SK-N-SH treated with all-trans-retinoic acid at 6 μM for 48 hours (cell line): ENCODE measurements at regions not wholly inside any gene's neighbourhood (a gene's known extent, or its start where the extent isn't known, plus 50 kb on each side); places are given as distances from the start of the nearest gene placed in this dataset.

Source experiments
- CSDC2 ChIP-seq: fragments of 250-450 bp; sonication (Bioruptor Pico); IDR thresholded peaks from 2 replicates; pipeline ENCODE4 v1.5.0; 2020; ENCODE audit warnings: mild to moderate bottlenecking, moderate library complexity
- ISL1 ChIP-seq: fragments of 250-450 bp; sonication (Bioruptor Pico); IDR thresholded peaks from 2 replicates; pipeline ENCODE4 v2.1.2; 2022; ENCODE audit warnings: mild to moderate bottlenecking, moderate library complexity
- PATZ1 ChIP-seq: fragments of 250-450 bp; sonication (Bioruptor Pico); IDR thresholded peaks from 2 replicates; pipeline ENCODE4 v1.8.0; 2020; ENCODE audit warnings: mild to moderate bottlenecking, moderate library complexity, borderline replicate concordance
- PPARA ChIP-seq: fragments of 250-450 bp; sonication (Bioruptor Pico); IDR thresholded peaks from 2 replicates; pipeline ENCODE4 v1.5.0; 2020; ENCODE audit warnings: mild to moderate bottlenecking, borderline replicate concordance
- SNAI2 ChIP-seq: fragments of 250-450 bp; sonication (Bioruptor Pico); IDR thresholded peaks from 2 replicates; pipeline ENCODE4 v1.5.0; 2020; ENCODE audit warnings: mild to moderate bottlenecking, moderate library complexity
- TCF4 ChIP-seq: fragments of 250-450 bp; sonication (Bioruptor Pico); IDR thresholded peaks from 2 replicates; pipeline ENCODE4 v1.8.0; 2021; ENCODE audit warnings: mild to moderate bottlenecking, moderate library complexity, borderline replicate concordance
- TOX ChIP-seq: fragments of 250-450 bp; sonication (Bioruptor Pico); IDR thresholded peaks from 2 replicates; pipeline ENCODE4 v1.8.0; 2021; ENCODE audit warnings: mild to moderate bottlenecking, moderate library complexity, borderline replicate concordance
- ZC3H10 ChIP-seq: fragments of 250-450 bp; sonication (Bioruptor Pico); IDR thresholded peaks from 2 replicates; pipeline ENCODE4 v1.5.1; 2021; ENCODE audit warnings: mild to moderate bottlenecking, moderate library complexity
- ZFP30 ChIP-seq: fragments of 450-650 bp; formaldehyde crosslinking; IDR thresholded peaks from 2 replicates; pipeline ENCODE4 v1.5.0; 2022; ENCODE audit warnings: mild to moderate bottlenecking, moderate library complexity

GRCh38 chr5:92879806-92880543, 701.0 kb downstream of the NR2F1-AS1 start:
- TF ChIP-seq PATZ1 (CRISPR knock-in tag) = no peak
- no peak for TF ChIP-seq ZFP30 (CRISPR knock-in tag)
- no peak for TF ChIP-seq TOX
- no peak for TF ChIP-seq TCF4 (CRISPR knock-in tag)
- TF ChIP-seq CSDC2 (CRISPR knock-in tag) = no peak
- no peak for TF ChIP-seq SNAI2 (CRISPR knock-in tag)
- no peak for TF ChIP-seq PPARA (CRISPR knock-in tag)
- no peak for TF ChIP-seq ISL1
- no peak for TF ChIP-seq ZC3H10 (CRISPR knock-in tag)
